Lung (tissue), 11 donors: ENCODE measurements at regions not wholly inside any gene's neighbourhood (a gene's known extent, or its start where the extent isn't known, plus 50 kb on each side); places are given as distances from the start of the nearest gene placed in this dataset.

ENCODE experiments used
- ATAC-seq: fragments of 200-7000 bp; cut with Tn5 transposase; one replicate; pipeline ENCODE4 v1.9.1; 2020; ENCODE audit warnings: moderate number of reproducible peaks; ENCODE audit not compliant: insufficient read depth, low FRiP score
- DNase-seq, 3 donors: peaks; one replicate each; pipeline ENCODE4 v3.0.0-alpha.2; 2013 to 2017
- H3K27ac ChIP-seq, 2 donors: one replicate each; pipeline ENCODE4 v1.5.1; 2013; ENCODE audit warnings: mild to moderate bottlenecking in 2 of 2, moderate library complexity in 2 of 2, control low read depth in 1 of 2, inconsistent platforms in 1 of 2, low read depth in 1 of 2, low read length in 1 of 2
- H3K27me3 ChIP-seq, 3 donors: one replicate each; pipeline ENCODE4 v1.5.1; 2013; ENCODE audit warnings: low read length in 2 of 3; ENCODE audit not compliant: control insufficient read depth in 3 of 3, insufficient read depth in 3 of 3
- H3K36me3 ChIP-seq, 4 donors: one replicate each; pipeline ENCODE4 v1.5.1; 2013; ENCODE audit warnings: low read length in 4 of 4, mild to moderate bottlenecking in 1 of 4, moderate library complexity in 1 of 4; ENCODE audit not compliant: control insufficient read depth in 4 of 4, insufficient read depth in 4 of 4
- H3K4me1 ChIP-seq, 5 donors: one replicate each; pipeline ENCODE4 v1.5.1; 2013; ENCODE audit warnings: low read length in 5 of 5, mild to moderate bottlenecking in 2 of 5, moderate library complexity in 1 of 5; ENCODE audit not compliant: control insufficient read depth in 5 of 5, insufficient read depth in 5 of 5
- H3K4me3 ChIP-seq: one replicate; pipeline ENCODE4 v1.5.1; 2013; ENCODE audit warnings: mild to moderate bottlenecking, control low read depth, moderate library complexity
- H3K9ac ChIP-seq, 2 donors: one replicate each; pipeline ENCODE4 v1.5.1; 2013; ENCODE audit warnings: low read length in 2 of 2, control low read depth in 1 of 2; ENCODE audit not compliant: insufficient read depth in 1 of 2
- H3K9me3 ChIP-seq, 4 donors: one replicate each; pipeline ENCODE4 v1.5.1; 2013; ENCODE audit warnings: low read length in 3 of 4, mild to moderate bottlenecking in 1 of 4, moderate library complexity in 1 of 4; ENCODE audit not compliant: control insufficient read depth in 4 of 4, insufficient read depth in 3 of 4
- WGBS, 2 donors: extraction: QIAGEN DNeasy Blood & Tissue Kit; methylation state at CpG; one replicate each; pipeline ENCODE4 v1.1.7; 2013; 5-methylcytosine and 5-hydroxymethylcytosine counted together
- TF ChIP-seq, protein P1 (sequence below): IDR thresholded peaks from 2 replicates; pipeline ENCODE4 v1.5.1; 2012; ENCODE audit warnings: mild to moderate bottlenecking; ENCODE audit errors: control extremely low read depth, extremely low read depth
- donor health status: control.
- donor health status: control.
- donor health status: Bipolar disorder and iron deficiency.
- donor health status: healthy.
- donor health status: DM: yes; HTN: yes; CAD: no.

DNA sequence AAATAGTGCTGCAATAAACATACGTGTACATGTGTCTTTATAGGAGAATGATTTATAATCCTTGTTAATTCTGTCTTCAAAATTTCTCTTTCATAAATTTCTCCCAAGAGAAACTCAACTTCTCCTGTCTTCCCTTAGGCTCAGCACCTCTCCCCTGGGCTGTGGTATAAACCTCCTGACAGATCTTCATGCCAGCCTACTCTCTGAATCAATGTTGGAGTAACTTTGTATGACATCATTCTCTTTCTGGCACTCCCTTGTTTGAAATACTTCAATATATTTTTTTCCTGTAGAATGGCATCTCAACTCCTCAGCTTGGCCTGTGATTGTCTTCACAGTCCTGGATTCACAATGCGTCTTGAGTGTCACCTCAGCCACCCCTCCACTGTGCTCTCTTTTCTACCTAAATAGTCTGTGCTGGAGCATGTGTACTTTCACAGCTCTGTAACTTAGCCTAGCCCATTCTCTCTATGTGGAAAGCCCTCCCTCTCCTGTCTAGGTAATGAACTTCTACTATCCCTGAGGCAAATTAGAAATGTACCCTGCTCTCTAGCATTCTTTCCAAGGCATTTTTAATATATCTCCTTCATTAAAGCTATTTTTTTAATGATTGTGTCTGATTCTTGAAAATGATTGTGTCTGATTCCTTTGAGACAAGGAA, 649.9 kb upstream of the FANCL start:
- Histone ChIP-seq H3K9ac (no peak overlapping the region), H3K27me3 (no peaks in the 10 kb centered on the region), H3K27ac (no peak overlapping the region), H3K4me1 (no peaks in the 10 kb centered on the region), H3K9me3 (no peaks in the 10 kb centered on the region), H3K4me3 (no peak overlapping the region), H3K36me3 (no peaks in the 10 kb centered on the region)
- ATAC-seq (no peak), DNase-seq (no peak)
- WGBS, 2 donors = 67 to 73% methylated on average over 2 of the region's 2 CpGs
- TF ChIP-seq, protein P1, sequence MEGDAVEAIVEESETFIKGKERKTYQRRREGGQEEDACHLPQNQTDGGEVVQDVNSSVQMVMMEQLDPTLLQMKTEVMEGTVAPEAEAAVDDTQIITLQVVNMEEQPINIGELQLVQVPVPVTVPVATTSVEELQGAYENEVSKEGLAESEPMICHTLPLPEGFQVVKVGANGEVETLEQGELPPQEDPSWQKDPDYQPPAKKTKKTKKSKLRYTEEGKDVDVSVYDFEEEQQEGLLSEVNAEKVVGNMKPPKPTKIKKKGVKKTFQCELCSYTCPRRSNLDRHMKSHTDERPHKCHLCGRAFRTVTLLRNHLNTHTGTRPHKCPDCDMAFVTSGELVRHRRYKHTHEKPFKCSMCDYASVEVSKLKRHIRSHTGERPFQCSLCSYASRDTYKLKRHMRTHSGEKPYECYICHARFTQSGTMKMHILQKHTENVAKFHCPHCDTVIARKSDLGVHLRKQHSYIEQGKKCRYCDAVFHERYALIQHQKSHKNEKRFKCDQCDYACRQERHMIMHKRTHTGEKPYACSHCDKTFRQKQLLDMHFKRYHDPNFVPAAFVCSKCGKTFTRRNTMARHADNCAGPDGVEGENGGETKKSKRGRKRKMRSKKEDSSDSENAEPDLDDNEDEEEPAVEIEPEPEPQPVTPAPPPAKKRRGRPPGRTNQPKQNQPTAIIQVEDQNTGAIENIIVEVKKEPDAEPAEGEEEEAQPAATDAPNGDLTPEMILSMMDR = no peak

- ATAC-seq = no peak
- Histone ChIP-seq H3K27ac (no peak overlapping the region), H3K4me3 (no peak overlapping the region), H3K36me3 (no peaks in the 10 kb centered on the region), H3K9me3 (no peaks in the 10 kb centered on the region), H3K27me3 (no peaks in the 10 kb centered on the region), H3K4me1 (no peaks in the 10 kb centered on the region), H3K9ac (no peak overlapping the region)
- DNase-seq = no peak
- WGBS, 2 donors = 95 to 97% methylated on average over 1 of the region's 1 CpG
- TF ChIP-seq, protein P1 = no peak
Observed at GRCh38 chr2:58886009-58886408, 644.9 kb upstream of the FANCL start.

GRCh38 chr2:58879834-58880233, 638.7 kb upstream of the FANCL start:
- TF ChIP-seq, protein P1 = no peak
- Histone ChIP-seq H3K27ac (no peak overlapping the region), H3K9ac (no peak overlapping the region), H3K4me3 (no peak overlapping the region), H3K27me3 (no peaks in the 10 kb centered on the region), H3K9me3 (no peaks in the 10 kb centered on the region), H3K36me3 (no peaks in the 10 kb centered on the region), H3K4me1 (no peaks in the 10 kb centered on the region)
- 83 to 91% methylated on average over 4 of the region's 4 CpGs for WGBS, 2 donors
- ATAC-seq (no peak), DNase-seq (no peak)

DNA sequence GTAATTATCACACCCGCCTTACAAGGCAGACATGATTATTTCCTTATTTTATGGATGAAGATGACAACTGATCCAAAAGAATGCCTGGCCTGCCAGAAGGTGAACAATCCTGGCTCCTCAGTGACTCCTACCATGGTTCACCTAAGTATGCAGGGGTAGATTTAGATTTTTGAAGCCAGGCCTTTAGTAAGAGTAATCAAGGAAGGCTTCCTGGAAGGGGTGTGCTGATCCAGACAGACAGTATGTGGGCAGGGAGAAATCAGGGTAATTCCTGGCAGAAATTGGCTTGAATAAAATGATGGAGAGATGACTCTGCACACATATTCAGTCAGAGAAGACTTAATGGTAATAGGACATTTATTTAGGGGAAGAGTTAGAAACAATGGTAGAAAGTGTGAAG, 637.7 kb upstream of the FANCL start:
- Histone ChIP-seq H3K9ac (no peak overlapping the region), H3K27me3 (no peaks in the 10 kb centered on the region), H3K27ac (no peak overlapping the region), H3K4me3 (no peak overlapping the region), H3K4me1 (no peaks in the 10 kb centered on the region), H3K36me3 (no peaks in the 10 kb centered on the region), H3K9me3 (no peaks in the 10 kb centered on the region)
- 86 to 91% methylated on average over 1 of the region's 1 CpG for WGBS, 2 donors
- no peak for DNase-seq
- no peak for ATAC-seq
- TF ChIP-seq, protein P1 = no peak
